Activated T-cell treated with anti-CD3 and anti-CD28 coated beads for 24 hours (primary cell): ENCODE measurements at regions not wholly inside any gene's neighbourhood (a gene's known extent, or its start where the extent isn't known, plus 50 kb on each side); places are given as distances from the start of the nearest gene placed in this dataset.

Experiments
- DNase-seq: peaks from one replicate; pipeline ENCODE4 v3.0.0-alpha.2; 2020; ENCODE audit warnings: low read depth

DNA sequence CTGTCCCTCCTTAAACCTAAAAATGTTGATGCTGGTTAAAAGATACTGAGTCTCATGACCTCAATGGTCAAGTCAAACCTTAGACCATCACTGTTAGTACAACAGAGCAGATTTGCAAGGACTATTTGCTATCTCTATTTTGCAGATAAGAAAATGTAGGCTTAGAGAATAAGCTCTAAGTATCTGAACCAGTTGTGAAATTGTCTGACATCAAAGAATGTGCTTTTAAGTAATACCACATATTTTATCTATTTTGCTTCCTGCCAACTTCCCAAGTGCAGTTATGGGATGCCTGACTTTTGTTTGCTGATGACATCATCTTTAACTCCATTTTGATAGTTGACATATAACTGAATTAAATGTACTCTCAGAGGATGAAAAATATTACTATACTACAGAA lies 83.6 kb upstream of the TMEM106B start:
- no peak for DNase-seq

DNA sequence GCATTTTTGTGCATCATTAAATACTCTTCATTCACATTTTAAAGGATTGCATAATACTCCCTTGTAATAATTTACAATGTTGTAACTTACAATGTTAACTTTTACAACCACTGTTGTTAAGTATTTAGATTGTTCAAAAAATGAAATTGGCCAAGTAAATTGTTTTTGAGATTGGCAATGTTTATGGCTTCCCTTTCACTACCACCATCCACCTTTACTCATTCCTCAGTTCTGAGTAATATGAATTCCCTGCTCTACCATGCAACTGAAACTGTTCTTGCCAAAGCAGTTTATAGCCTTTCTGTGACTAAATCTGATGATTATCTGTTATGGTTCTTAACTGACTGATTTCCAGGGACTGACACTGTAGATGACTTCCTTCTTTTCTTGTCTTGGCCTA lies 80.5 kb upstream of the TMEM106B start:
- no peak for DNase-seq

DNA sequence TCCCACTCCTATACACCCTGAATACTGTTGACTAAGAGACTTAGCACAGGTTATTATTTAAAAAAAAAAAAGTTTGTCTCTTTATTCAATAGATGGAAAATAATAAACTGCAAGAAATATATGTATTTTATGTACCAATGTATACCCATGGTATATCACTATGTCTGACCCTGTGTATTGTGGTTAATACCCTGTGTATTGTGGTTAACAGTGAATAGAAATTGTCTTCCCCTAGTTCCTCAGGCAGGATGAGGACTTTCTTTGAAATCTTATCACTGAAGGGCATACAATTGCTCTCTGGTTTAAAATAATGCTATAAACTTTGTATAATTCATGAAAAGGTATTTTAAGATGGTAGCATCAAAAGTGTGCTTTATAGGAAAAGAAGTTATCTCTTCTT lies 80.0 kb upstream of the TMEM106B start:
- DNase-seq: no peak

DNA sequence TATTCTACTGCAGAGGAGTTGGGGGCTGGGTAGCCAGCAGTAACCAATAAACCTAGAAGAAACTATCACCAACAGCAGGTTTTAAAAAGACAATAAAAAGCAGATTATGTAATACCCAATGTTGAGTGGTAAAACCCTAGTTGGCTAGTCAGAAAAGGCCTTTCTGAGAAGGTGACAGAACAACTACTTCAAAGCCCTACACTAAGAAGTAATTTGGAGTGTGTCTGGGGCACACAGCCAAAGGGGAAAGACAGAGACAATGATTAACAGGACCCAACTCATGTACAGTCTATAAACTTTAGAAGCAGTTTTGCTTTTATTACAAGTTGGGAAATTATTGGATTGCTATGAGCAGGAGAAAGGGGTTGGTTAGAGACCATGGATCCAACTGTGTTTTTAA lies 77.2 kb upstream of the TMEM106B start:
- DNase-seq: no peak

DNA sequence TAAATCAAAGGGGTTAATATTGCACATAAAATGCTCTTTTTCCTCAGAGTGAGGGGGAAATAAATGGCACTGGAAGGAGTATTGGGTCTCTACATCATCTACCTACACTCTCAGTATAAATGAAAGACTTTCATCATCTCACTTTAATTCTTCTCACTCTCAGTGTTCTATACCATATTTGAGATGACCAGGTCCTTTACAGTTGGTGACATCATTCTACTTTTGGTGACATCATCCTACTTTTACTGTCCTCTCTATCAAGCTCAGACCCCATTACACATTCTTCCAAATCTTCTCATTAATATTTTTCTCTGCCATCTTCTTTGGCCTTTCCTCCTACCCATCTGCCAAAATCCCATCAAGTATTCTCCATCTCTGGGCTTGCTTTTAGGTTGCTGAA lies 74.6 kb upstream of the TMEM106B start:
- DNase-seq: no peak

DNA sequence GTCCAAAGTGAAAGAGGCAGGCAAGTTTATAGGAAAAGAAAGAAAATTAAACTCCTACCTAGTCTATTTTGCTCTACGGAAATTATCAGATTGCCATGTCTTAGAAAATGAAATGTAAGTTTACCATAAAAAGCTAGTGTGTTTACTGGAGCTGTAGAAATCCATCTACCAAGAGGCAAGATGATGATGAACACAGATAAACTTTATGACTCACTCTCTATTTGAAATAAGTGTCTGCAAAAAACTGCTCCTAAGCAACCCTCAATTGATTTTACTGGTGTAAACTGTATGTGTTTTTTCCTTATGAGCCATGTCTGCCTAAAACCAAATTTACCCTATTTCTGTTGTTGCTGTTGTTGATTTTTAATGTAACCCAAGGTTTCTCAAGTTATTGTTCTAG lies 73.8 kb upstream of the TMEM106B start:
- DNase-seq: no peak

DNA sequence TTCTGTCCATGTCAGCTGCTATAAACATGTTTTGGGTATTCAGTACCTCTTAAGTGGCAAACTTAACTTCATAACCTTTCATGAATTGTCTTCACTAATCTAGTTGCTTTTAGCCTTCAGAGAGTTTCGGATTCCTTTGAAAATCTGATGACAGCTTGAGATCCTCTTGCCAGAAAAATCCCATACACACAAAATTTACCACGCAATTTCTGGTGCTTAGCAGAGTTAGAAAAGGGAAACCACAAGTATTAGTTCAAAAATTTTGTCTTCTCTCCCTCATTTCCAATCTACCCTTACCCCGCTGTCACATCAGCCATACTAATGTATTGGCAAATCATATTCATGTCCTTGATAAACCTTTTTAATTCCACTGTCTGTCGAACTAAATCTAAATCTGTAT lies 72.7 kb upstream of the TMEM106B start:
- DNase-seq: no peak

DNA sequence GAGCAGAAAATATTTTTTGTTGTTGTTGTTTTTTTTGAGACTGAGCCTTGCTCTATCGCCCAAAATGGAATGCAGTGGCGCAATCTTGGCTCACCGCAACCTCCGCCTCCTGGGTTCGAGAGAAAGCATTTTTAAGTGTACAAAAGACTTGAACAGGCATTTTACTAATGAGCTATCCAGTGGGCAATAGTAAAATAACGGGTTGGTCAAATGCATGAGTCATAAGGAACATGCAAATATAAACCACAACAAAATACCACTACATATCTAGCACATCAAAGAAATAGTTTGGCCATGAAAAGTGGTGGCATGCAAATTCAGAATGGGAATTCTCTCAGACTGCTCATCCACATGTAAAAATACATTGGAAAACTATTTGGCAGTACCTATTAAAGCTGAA lies 71.7 kb upstream of the TMEM106B start:
- DNase-seq: no peak

DNA sequence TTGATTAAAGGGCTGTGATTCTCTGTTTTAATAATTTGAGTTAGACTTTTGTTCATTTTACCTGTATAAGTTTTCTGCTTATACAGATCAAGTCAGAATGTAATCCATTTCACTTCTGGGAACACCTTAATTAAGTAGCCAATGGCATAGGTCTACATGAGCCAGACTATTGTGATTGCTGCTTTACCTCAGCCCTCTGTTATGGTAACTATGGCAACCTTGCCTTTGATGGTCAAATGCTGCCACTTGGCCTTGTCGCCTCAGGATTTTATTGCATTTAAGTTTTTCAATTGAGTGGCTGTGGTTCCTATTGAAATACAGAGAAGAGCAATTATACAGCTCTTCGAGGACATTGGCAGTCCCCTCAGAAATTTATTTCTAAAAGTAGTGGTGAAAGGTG lies 64.3 kb upstream of the TMEM106B start:
- DNase-seq: no peak

DNA sequence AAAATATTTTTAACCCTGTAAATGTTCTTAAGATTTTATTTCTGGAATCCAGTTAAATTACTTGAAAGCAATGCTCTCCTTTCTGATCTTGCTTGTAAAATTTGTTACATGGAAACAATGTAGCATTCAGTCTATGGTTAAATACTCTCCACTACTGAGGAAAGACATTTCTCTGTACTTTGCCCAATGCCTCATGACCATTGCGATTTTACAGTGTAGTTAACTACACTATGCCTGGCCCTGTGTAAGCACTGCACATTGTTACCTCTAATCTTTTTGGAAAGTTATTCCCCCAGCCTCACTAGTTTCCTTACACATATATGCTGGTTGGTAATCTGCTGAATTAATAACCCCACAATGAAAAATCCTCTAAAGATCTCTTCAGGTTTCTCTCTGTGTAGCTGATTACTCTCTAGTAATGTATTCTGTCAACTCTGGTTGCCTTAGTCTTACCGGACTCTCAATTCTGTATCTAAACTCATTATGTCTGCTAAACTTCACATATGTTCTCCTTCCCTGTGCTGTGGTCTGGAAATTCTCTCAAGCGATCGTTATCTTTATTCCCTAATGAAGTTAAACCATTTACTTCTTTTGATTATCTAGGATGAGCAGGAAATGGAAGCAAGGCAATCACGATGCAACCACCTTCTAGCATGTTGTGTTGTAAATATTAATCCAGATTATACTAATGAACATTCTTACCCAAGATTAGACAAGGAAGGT lies 58.7 kb upstream of the TMEM106B start:
- no peak for DNase-seq

DNA sequence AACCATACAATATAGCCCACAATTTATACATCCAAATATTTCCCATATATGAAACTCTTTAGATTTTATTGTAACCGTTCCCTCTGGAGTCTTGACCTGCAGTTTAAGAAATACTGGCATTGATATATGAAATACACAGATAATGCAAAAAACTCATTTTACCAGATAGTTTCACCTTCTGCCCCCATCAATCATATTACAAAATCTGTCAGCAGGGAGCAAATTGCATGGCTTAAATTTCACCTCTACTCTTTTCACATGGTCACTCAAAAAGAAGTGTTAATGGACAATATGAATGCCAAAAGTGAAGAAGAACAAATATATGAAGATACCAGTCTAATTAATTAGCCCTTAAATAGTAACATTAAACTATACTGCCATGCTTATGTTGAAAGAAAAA lies 57.0 kb upstream of the TMEM106B start:
- no peak for DNase-seq

DNA sequence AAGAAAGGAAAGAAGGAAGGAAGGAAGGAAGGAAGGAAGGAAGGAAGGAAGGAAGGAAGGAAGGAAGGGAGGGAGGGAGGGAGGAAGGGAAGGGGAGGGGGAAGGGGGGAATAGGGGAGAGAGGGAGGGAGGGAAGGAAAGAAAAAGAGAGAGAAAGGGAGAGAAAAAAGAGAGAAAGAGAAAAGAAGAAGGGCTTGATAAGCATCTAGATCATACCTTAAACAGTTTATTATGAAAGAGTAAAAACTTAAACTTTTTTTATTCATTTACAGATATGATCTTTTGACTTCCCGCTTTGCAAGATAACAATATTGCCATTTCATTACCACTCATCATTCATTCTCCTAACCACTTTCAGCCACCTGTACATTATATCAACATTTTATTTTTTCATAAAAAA lies 53.6 kb upstream of the TMEM106B start:
- no peak for DNase-seq

DNA sequence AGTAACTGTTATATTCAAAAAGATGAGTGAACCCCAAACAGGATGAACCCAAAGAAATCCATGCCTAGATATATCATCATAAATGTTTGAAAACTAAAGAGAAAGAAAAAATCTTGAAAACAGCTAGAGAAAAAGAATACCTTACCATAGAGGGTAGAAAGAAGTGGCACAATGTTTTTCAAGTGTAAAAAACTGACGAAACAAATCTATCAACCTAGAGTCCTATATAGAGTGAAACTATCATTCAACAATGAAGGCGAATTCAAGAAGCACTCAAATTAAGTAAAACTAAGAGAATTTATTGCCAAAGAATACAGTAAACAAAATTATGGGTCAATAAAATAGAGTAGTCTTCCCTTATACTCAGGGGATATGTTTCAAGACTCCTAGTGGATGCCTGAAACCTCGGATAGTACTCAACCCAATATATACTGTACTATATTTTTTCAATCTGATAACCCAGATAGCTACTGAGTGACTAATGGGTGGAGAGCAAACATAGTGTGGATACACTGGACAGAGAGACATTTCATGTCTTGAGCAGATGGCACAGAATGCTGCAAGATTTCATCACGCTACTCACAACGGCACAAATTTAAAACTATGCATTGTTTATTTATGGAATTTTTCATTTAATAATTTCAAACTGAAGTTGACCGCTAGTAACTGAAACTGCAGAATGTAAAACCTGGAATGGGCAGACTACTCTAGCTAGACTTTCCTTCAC lies 52.6 kb upstream of the TMEM106B start:
- no peak for DNase-seq

DNA sequence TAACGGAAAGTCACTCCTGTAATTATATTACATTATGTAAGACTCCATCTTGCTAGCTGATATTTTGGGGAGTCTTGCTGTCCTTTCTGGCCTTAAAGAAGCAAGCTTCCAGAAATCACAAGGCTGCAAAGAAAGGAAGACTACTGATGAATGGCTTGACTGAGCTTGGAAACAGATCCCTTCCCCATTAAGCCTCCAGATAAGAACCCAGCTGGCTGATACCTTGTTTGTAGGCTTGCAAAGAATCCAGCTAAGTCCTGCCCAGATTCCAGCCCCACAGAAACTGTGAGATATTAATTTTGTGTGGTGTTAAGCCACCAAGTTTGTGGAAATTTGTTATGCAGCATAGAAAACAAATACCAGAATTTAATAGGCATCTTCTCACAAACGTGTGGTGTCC lies 49.9 kb upstream of the TMEM106B start:
- no peak for DNase-seq
